Activated CD8-positive, alpha-beta memory T cell treated with anti-CD3 and anti-CD28 coated beads, Interleukin-2, amount 50 U/mL, for 24 hours (primary cell): ENCODE measurements at regions not wholly inside any gene's neighbourhood (a gene's known extent, or its start where the extent isn't known, plus 50 kb on each side); places are given as distances from the start of the nearest gene placed in this dataset.

Experiments
- DNase-seq: peaks from one replicate; pipeline ENCODE4 v3.0.0-alpha.2; 2020; ENCODE audit errors: extremely low read depth

GRCh38 chr21:40985370-40985769 is 138.4 kb upstream of the DSCAM start:
- DNase-seq = no peak

- DNase-seq = no peak
Observed at GRCh38 chr21:40990366-40990765, 143.4 kb upstream of the DSCAM start.

- no peak for DNase-seq
Observed at GRCh38 chr21:40997831-40998230, 150.9 kb upstream of the DSCAM start.

GRCh38 chr21:41000838-41001237 is 153.9 kb upstream of the DSCAM start:
- no peak for DNase-seq

DNA sequence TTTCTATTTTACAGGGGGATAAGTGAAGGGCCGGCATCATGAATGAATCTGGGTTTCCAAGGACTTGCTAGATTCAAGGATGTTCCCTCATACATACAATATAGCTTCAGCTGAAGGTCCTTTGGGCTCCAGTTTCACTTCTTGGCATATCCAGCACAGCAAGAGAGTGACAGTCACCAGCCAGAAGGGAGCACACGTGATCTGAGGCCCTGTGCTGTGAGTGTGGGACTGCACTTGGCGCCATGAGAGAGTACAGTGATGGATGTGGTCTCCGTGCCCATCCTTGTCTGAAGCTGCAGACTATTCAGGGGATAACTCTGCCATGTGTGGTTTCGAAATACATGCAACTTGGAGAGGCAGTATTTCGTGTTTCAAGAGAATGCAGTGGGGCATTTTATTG is 159.7 kb upstream of the DSCAM start:
- no peak for DNase-seq

- no peak for DNase-seq
Observed at GRCh38 chr21:41008351-41008750, 159.6 kb upstream of the BACE2 start.

DNA sequence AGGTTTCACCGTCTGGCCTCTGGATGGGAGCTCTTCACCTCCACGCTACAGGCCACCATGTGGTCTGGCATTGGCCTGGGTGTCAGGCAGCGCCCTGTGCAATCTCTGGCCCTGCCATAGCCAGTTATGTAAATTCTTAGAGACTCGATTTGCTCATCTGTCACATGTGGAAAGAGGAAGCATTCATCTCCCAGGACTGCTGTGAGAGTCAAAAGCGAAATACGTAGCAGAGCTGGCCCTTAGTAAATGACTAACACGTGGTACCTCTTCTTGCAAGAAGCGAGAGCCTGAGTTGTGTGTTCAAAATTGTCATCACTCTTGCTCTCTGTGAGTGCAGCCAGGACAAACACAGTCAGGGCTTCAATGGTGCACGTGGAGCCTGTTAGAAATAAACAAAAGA is 159.0 kb upstream of the BACE2 start:
- no peak for DNase-seq

DNA sequence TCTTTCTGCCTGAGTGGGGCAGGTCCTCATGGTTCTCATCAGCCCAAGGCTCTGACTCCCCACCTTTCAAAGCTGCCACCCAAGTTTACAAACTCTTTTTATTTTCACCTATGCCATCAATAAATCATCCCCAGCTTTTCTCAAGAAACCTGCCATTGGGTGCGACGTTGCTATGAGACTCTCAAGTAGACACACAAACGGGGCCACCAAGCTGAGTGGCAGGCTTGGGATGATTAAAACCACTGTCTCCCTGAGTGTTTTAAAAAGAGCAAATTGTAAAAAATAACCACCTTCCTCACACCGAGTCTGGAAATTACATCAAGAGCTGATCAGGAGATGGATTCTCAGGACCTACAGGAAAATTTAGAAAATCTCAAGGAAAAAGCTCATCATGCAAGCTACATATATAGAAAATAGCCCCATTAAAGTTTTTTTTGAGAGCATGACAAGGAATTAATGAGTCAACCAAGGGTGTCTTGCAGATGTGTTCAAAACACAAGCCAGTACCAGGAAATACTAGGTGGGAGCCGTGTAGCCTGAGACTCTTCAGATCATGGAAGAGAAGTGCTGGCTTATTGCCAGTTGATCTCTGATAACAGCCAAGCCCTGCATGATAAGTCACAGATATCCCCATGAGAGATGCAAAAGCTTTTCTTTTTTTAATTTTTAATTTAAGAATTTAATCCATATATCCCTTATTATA is 158.4 kb upstream of the BACE2 start:
- no peak for DNase-seq

- DNase-seq = no peak
Observed at GRCh38 chr21:41010101-41010435, 157.9 kb upstream of the BACE2 start.

DNA sequence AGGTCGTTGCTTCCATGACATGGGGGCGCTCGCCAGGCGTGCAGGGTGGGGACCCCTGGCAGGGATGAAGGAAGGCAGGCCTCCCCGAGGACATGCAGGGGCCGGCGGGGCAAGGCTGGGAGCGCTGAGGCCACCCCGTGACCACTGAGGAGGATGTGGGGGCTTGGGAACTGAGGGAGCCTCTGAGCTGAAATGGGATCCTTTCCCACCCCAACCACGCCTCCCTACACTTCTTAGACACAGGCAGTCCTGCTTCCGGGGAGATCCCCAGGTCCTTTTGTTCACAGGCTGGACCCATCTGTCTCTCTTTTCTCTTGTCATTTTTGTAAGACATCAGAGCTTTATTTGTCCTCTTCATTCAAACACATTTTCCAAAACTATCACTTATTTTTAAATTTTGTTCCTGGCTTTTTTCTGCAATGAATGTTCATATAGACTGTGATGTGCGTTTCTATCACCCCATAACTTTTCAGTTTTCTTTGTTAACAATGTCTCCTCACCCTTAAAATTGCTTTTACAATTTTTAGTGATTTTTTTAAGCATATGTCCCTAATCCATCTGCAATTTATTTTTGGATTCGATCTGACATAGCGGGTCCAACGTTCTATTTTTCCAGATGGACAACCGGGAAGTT is 156.7 kb upstream of the BACE2 start:
- no peak for DNase-seq

DNA sequence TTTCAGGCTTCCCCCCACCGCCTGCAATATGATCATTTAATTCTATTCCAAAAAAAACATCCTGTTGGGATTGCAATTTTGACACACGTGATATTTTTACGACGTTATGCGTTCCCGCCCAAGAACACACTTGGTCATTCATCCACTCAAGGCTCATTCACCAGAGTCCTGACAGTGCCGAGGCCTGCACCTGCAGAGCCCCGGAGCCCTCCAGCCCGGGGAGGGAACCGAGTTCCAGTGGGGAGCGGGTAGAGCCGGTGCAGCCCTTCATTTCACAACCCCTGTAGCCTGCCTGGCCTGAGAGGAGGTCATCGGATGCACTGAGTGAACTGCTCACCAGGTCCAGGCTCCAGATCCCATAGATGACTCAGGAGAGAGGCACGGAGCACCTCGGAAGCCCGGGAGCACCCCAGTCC is 156.0 kb upstream of the BACE2 start:
- no peak for DNase-seq

GRCh38 chr21:41012425-41012824 is 155.5 kb upstream of the BACE2 start:
- no peak for DNase-seq

DNA sequence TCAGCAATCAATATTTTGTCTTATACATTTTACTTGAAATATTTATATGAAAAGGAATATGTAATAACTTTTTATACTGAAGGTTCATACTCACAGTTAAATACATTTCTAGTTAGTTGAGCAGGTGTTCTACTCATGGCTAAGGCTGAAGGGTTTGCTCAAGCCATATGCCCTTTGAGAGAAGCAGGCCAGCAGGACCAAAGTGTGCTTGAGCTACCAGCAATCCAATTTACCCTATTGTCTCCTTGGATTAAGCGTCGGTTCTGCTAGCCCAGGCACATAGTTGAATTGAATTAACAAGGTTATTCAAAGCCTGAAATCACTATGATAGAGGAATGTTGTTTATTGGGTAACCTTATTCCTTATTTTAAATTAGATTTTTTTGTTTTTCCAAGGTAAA is 151.5 kb upstream of the BACE2 start:
- DNase-seq = no peak

DNA sequence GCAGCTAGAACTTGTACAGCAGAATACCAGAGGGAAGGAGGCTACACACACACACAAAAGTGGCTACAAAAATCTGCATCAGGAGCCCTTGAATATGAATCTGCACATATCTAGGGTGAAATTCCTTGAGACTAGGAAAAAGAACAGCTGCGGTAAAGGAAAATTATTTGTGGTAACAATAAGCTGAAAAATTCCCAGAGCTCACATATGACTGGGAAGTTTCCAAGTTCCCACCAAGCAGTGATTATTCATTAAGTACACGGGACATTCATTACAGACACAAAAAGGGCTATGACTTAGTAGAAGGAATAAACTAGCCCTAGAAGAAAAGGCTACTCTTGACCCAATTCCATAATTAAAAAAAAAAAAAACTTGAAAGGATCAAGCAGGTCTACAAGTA is 149.5 kb upstream of the BACE2 start:
- no peak for DNase-seq

- DNase-seq = no peak
Observed at GRCh38 chr21:41023936-41024335, 144.0 kb upstream of the BACE2 start.

DNA sequence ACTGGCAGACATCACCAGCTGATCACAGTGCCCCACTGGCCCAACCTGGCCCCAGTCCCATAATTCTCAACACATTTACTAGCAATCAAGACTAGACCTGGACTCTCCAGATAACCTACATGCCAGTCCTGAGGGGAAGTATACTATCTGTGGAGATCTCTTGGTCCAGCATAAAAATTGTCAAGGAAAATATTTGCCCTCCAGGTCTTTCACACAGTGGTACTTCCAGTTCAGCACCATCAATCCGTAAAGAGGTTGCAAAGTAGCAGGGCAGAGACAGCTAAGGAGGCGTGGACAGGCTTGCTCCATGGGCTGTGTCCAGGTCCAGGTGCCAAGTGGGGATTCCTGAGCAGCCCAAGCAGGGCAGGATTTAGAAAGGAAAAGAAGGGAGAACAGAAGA is 143.6 kb upstream of the BACE2 start:
- no peak for DNase-seq

GRCh38 chr21:41024746-41025254 is 143.2 kb upstream of the BACE2 start:
- DNase-seq = no peak

GRCh38 chr21:41029571-41029970 is 138.4 kb upstream of the BACE2 start:
- no peak for DNase-seq

DNA sequence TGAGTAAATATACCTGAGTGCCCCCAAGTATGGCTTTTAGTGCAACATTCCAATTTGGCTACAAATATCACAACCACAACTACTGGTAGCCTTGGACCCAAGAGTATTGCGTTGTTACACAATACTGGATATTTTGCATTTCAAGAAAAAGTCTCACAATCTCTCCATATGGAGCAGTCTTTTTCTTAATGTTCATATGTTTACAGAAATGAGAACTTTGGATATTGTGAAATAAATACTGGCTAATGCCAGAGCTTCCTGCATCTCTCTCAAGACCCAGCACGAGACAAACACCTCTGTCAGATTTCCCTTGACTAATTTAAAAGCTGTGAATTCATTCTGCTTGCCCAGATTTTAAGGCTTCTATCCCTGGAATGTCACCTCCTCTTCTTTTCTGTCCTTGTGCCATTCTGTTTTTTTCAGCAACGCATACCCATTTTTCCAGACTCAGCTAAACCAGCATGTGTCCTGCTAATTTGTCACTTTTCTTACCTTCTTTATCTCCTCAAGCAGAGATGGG is 136.2 kb upstream of the BACE2 start:
- no peak for DNase-seq

GRCh38 chr21:41032541-41032940 is 135.4 kb upstream of the BACE2 start:
- no peak for DNase-seq

GRCh38 chr21:41037212-41037611 is 130.7 kb upstream of the BACE2 start:
- DNase-seq = no peak

DNA sequence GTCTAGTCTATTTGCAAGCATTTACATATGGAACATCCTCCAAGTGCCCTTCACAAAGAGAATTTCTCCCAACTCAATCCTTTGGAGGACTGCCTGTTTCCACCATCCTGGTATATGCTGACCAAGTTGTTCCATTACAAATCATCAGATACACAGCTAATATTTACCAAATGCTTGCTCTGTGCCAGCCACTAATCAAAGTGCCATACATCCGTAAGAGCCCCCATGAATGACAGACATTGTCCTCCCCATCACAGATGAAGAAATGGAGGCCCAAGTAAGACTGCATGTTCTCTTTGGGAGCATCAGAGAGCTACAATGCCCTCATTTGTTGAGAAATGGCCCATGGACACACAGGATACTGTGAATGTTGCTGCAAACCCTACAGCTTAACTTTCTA is 130.0 kb upstream of the BACE2 start:
- DNase-seq = no peak

GRCh38 chr21:41043014-41043413 is 124.9 kb upstream of the BACE2 start:
- DNase-seq = no peak
